ENCODE measurements at regions not wholly inside any gene's neighbourhood (a gene's known extent, or its start where the extent isn't known, plus 50 kb on each side); places are given as distances from the start of the nearest gene placed in this dataset.

GRCh38 chr18:45186832-45187231 lies 428.4 kb upstream of the SLC14A2 start:
- TF ChIP-seq CTCF (IDR thresholded peaks at IDR 0.05) (no peak), POLR2A (IDR thresholded peaks at IDR 0.05) (no peak)
